Keratinocyte (primary cell): ENCODE measurements at regions not wholly inside any gene's neighbourhood (a gene's known extent, or its start where the extent isn't known, plus 50 kb on each side); places are given as distances from the start of the nearest gene placed in this dataset.

Experiments used
- DNase-seq: peaks from one replicate; pipeline ENCODE4 v3.0.0-alpha.2; 2011; ENCODE audit warnings: low read depth, missing footprints, low spot score
- FAIRE-seq: peaks from 2 replicates; lab custom pipeline; 2011; peaks lifted over from hg19 to GRCh38; lab: Jason Lieb, UNC
- H2AFZ ChIP-seq: 2 replicates; pipeline ENCODE4 v1.6.0; 2012; ENCODE audit warnings: low read length, control low read depth, inconsistent platforms; ENCODE audit not compliant: control insufficient read depth
- H3K27ac ChIP-seq: 2 replicates; pipeline ENCODE4 v1.5.1; 2011; ENCODE audit warnings: low read length; ENCODE audit not compliant: control insufficient read depth, insufficient read depth
- H3K27me3 ChIP-seq: 3 replicates; pipeline ENCODE4 v1.6.0; 2011; ENCODE audit warnings: low read length; ENCODE audit not compliant: control insufficient read depth, insufficient read depth; ENCODE audit errors: extremely low read depth
- H3K36me3 ChIP-seq, 2 experiments: 2 replicates in 1 of 2; 3 replicates in 1 of 2; pipeline ENCODE4 v1.5.1; 2011; ENCODE audit warnings: low read length in 2 of 2, mild to moderate bottlenecking in 1 of 2; ENCODE audit not compliant: control insufficient read depth in 2 of 2, insufficient read depth in 2 of 2; ENCODE audit errors: extremely low read depth in 1 of 2
- H3K4me1 ChIP-seq: 3 replicates; pipeline ENCODE4 v1.5.1; 2011; ENCODE audit warnings: low read length; ENCODE audit not compliant: control insufficient read depth, insufficient read depth; ENCODE audit errors: extremely low read depth
- H3K4me2 ChIP-seq: 3 replicates; pipeline ENCODE4 v1.6.0; 2011; ENCODE audit warnings: low read depth, low read length; ENCODE audit not compliant: control insufficient read depth, insufficient read depth; ENCODE audit errors: extremely low read depth
- H3K4me3 ChIP-seq, 3 experiments: fragments of 200-600 bp in 1 of 3; sonication (generic) in 1 of 3; 2 replicates in 2 of 3; 3 replicates in 1 of 3; pipeline ENCODE4 v1.5.1; 2011 to 2016; ENCODE audit warnings: low read length in 3 of 3, mild to moderate bottlenecking in 3 of 3, control low read depth in 2 of 3, inconsistent platforms in 1 of 3, low read depth in 1 of 3, mixed read lengths in 1 of 3, mixed run types in 1 of 3, moderate library complexity in 1 of 3; ENCODE audit not compliant: control insufficient read depth in 2 of 3, insufficient read depth in 2 of 3; ENCODE audit errors: extremely low read depth in 1 of 3
- H3K79me2 ChIP-seq: 2 replicates; pipeline ENCODE4 v1.6.0; 2012; ENCODE audit warnings: low read length; ENCODE audit not compliant: control insufficient read depth, insufficient read depth
- H3K9ac ChIP-seq: 3 replicates; pipeline ENCODE4 v1.6.0; 2011; ENCODE audit warnings: low read length; ENCODE audit not compliant: control insufficient read depth, insufficient read depth; ENCODE audit errors: extremely low read depth
- H3K9me1 ChIP-seq: 3 replicates; pipeline ENCODE4 v1.6.0; 2011; ENCODE audit warnings: low read length; ENCODE audit not compliant: control insufficient read depth, insufficient read depth; ENCODE audit errors: extremely low read depth
- H3K9me3 ChIP-seq: 2 replicates; pipeline ENCODE4 v1.5.1; 2012; ENCODE audit warnings: low read depth, low read length; ENCODE audit not compliant: control insufficient read depth
- H4K20me1 ChIP-seq: 3 replicates; pipeline ENCODE4 v1.6.0; 2011; ENCODE audit warnings: low read length; ENCODE audit not compliant: control insufficient read depth, insufficient read depth; ENCODE audit errors: extremely low read depth
- CTCF ChIP-seq, 3 experiments: IDR thresholded peaks in 1 of 3; conservative IDR thresholded peaks in 1 of 3; optimal IDR thresholded peaks in 1 of 3; 2 replicates in 2 of 3; 3 replicates in 1 of 3; pipeline versions ENCODE3 to v1.5.1; 2011; ENCODE audit warnings: low read length in 3 of 3, mild to moderate bottlenecking in 3 of 3, moderate library complexity in 2 of 3, control low read depth in 1 of 3, inconsistent platforms in 1 of 3; ENCODE audit not compliant: insufficient read depth in 2 of 3; ENCODE audit errors: extremely low read depth in 1 of 3
- EZH2 ChIP-seq: IDR thresholded peaks from one replicate; pipeline ENCODE4 v1.6.1; 2012; ENCODE audit warnings: inconsistent platforms, mild to moderate bottlenecking, low read length, moderate library complexity
- dilution Hi-C: fragments of 300-500 bp; cut with MboI; formaldehyde crosslinking; loops from one replicate; pipeline ENCODE4 v1.7.0; 2020; ENCODE audit warnings: low sequenced_read_pairs; ENCODE audit not compliant: extremely low pct_ligation_motif_present

GRCh38 chr2:21267232-21267835 lies 143.6 kb downstream of the TDRD15 start:
- H3K4me1 ChIP-seq: no peaks in the 10 kb centered on the region
- no peak for DNase-seq
- no peaks in the 10 kb centered on the region for H3K27me3 ChIP-seq
- no peak overlapping the region for H2AFZ ChIP-seq
- H3K79me2 ChIP-seq: no peaks in the 10 kb centered on the region
- H4K20me1 ChIP-seq: no peaks in the 10 kb centered on the region
- H3K9ac ChIP-seq: no peak overlapping the region
- no peaks in the 10 kb centered on the region for H3K9me3 ChIP-seq
- no peak for TF ChIP-seq CTCF (optimal IDR thresholded peaks at IDR 0.05 in 1 of 3, IDR thresholded peaks at IDR 0.05 in 1 of 3, conservative IDR thresholded peaks at IDR 0.05 in 1 of 3; ENCODE audit: extremely low read depth in 1 of 3, insufficient read depth in 2 of 3, low read length in 3 of 3)
- no peak overlapping the region for H3K4me2 ChIP-seq
- FAIRE-seq: no peak
- no peaks in the 10 kb centered on the region for H3K9me1 ChIP-seq
- dilution Hi-C loops: no loop called here
- H3K4me3 ChIP-seq: no peak overlapping the region
- H3K27ac ChIP-seq: no peak overlapping the region
- no peaks in the 10 kb centered on the region for H3K36me3 ChIP-seq

- H3K9ac ChIP-seq: no peak overlapping the region
- H3K27me3 ChIP-seq: no peaks in the 10 kb centered on the region
- no peaks in the 10 kb centered on the region for H4K20me1 ChIP-seq
- H3K9me3 ChIP-seq: no peaks in the 10 kb centered on the region
- no peak overlapping the region for H3K4me2 ChIP-seq
- no peaks in the 10 kb centered on the region for H3K36me3 ChIP-seq
- H2AFZ ChIP-seq: no peak overlapping the region
- no peaks in the 10 kb centered on the region for H3K9me1 ChIP-seq
- DNase-seq (no peak), FAIRE-seq (no peak)
- TF ChIP-seq CTCF (optimal IDR thresholded peaks at IDR 0.05 in 1 of 3, IDR thresholded peaks at IDR 0.05 in 1 of 3, conservative IDR thresholded peaks at IDR 0.05 in 1 of 3; ENCODE audit: extremely low read depth in 1 of 3, insufficient read depth in 2 of 3, low read length in 3 of 3): no peak
- TF ChIP-seq EZH2: no peak
- dilution Hi-C loops: no loop called here
- no peaks in the 10 kb centered on the region for H3K4me1 ChIP-seq
- no peak overlapping the region for H3K27ac ChIP-seq
- no peak overlapping the region for H3K4me3 ChIP-seq
- H3K79me2 ChIP-seq: no peaks in the 10 kb centered on the region
Observed at GRCh38 chr2:21268197-21268877, 144.6 kb downstream of the TDRD15 start.
